Vagina (tissue), 2 donors: ENCODE measurements at regions not wholly inside any gene's neighbourhood (a gene's known extent, or its start where the extent isn't known, plus 50 kb on each side); places are given as distances from the start of the nearest gene placed in this dataset.

ENCODE experiments used
- DNase-seq, 2 donors: peaks; one replicate each; pipeline ENCODE4 v3.0.0-alpha.2; 2017; ENCODE audit errors: extremely low spot score in 2 of 2
- H3K27ac ChIP-seq: fragments of 200-600 bp; sonication (generic); one replicate; pipeline ENCODE4 v1.5.1; 2019
- H3K27me3 ChIP-seq: fragments of 200-600 bp; sonication (generic); one replicate; pipeline ENCODE4 v1.5.1; 2019
- H3K36me3 ChIP-seq, 2 donors: fragments of 200-600 bp; sonication (generic); one replicate each; pipeline ENCODE4 v1.5.1; 2017 to 2019
- H3K4me1 ChIP-seq: fragments of 200-600 bp; sonication (generic); one replicate; pipeline ENCODE4 v1.5.1; 2019
- H3K4me3 ChIP-seq, 2 donors: fragments of 200-600 bp; sonication (generic); 1 replicate in 1 of 2; 2 replicates in 1 of 2; pipeline ENCODE4 v1.5.1; 2016 to 2019
- H3K9me3 ChIP-seq: fragments of 200-600 bp; sonication (generic); one replicate; pipeline ENCODE4 v1.5.1; 2019
- POLR2A ChIP-seq, 2 donors: fragments of 450-650 bp; IDR thresholded peaks; one replicate each; pipeline ENCODE4 v1.6.1; 2017; ENCODE audit warnings: antibody characterized with exemption in 2 of 2, mild to moderate bottlenecking in 2 of 2, moderate library complexity in 2 of 2
- POLR2AphosphoS5 ChIP-seq, 2 donors: sonication (generic); formaldehyde crosslinking; IDR thresholded peaks; one replicate each; pipeline ENCODE4 v1.9.0; 2017; ENCODE audit warnings: antibody characterized with exemption in 2 of 2, mild to moderate bottlenecking in 2 of 2, low read depth in 1 of 2; ENCODE audit not compliant: insufficient read depth in 1 of 2
- intact Hi-C: fragments of 100-400 bp; cut with DNase I; formaldehyde crosslinking; loops from one replicate; pipeline ENCODE4 v1.15.1; 2023
- TF ChIP-seq, protein P1 (sequence below), 3 experiments: fragments of 450-650 bp in 2 of 3; fragments of 200-600 bp in 1 of 3; sonication (generic) in 1 of 3; IDR thresholded peaks; one replicate each; pipeline ENCODE4 v1.5.1; 2017 to 2019; ENCODE audit warnings: antibody characterized with exemption in 3 of 3, mild to moderate bottlenecking in 2 of 3, moderate library complexity in 2 of 3

DNA sequence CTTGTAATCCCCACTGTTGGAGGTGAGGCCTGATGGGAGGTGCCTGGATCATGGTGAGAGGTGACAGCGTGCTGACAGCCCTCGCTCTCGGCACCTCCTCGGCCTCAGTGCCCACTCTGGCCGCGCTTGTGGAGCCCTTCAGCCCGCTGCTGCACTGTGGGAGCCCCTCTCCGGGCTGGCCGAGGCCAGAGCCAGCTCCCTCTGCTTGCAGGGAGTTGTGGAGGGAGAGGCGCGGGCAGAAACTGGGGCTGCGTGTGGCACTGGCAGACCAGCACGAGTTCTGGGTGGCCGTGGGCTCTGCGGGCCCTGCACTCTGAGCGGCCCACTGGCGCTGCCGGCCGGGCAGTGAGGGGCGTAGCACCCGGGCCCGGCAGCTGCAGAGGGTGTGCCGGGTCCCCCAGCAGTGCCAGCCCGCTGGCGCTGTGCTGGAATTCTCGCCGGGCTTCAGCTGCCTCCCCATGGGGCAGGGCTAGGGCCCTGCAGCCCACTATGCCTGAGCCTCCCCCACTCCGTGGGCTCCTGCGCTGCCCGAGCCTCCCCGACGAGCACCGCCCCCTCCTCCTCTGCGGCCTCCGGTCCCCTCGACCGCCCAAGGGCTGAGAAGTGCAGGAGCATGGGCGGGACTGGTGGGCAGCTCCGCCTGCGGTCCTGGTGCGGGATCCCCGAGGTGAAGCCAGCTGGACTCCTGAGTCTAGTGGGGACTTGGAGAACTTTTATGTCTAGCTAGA, 197.1 kb downstream of the SPP2 start:
- H3K27ac ChIP-seq, result no peak overlapping the region
- H3K27me3 ChIP-seq, result no peaks in the 10 kb centered on the region
- H3K4me1 ChIP-seq, result peaks cover 20% of the 10 kb centered on the region
- no peaks in the 10 kb centered on the region for H3K9me3 ChIP-seq
- intact Hi-C loops, result no loop called here
- H3K36me3 ChIP-seq, result no peaks in the 10 kb centered on the region
- no peak for DNase-seq
- no peak overlapping the region for H3K4me3 ChIP-seq
- TF ChIP-seq, protein P1, sequence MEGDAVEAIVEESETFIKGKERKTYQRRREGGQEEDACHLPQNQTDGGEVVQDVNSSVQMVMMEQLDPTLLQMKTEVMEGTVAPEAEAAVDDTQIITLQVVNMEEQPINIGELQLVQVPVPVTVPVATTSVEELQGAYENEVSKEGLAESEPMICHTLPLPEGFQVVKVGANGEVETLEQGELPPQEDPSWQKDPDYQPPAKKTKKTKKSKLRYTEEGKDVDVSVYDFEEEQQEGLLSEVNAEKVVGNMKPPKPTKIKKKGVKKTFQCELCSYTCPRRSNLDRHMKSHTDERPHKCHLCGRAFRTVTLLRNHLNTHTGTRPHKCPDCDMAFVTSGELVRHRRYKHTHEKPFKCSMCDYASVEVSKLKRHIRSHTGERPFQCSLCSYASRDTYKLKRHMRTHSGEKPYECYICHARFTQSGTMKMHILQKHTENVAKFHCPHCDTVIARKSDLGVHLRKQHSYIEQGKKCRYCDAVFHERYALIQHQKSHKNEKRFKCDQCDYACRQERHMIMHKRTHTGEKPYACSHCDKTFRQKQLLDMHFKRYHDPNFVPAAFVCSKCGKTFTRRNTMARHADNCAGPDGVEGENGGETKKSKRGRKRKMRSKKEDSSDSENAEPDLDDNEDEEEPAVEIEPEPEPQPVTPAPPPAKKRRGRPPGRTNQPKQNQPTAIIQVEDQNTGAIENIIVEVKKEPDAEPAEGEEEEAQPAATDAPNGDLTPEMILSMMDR (IDR thresholded peaks at IDR 0.05), result no peak
- no peak for TF ChIP-seq POLR2AphosphoS5 (IDR thresholded peaks at IDR 0.05; ENCODE audit: insufficient read depth in 1 of 2, low read depth in 1 of 2)
- TF ChIP-seq POLR2A (IDR thresholded peaks at IDR 0.05), result no peak

DNA sequence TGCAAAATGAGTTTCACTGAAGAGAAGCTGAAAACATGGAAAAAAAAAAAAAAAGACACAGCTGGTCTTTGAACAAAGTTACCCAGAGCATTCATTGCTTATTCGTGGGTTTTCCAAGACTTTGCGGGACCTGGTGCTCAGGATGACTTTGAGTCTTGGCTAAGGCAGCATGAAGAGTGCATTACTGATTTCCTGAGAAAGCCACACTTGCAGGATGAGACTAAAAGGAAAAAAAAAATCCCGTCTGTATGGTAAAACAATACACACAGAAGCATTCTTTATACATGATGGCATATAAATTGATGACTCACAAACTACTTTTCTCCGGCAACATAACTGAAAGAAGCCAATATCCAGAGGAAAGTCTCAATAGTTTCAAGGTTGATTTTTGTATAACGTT, 195.4 kb downstream of the SPP2 start:
- Histone ChIP-seq H3K27ac (no peak overlapping the region), H3K27me3 (no peaks in the 10 kb centered on the region), H3K4me1 (peaks cover 7% of the 10 kb centered on the region), H3K36me3 (no peaks in the 10 kb centered on the region), H3K4me3 (no peak overlapping the region), H3K9me3 (no peaks in the 10 kb centered on the region)
- TF ChIP-seq POLR2A (IDR thresholded peaks at IDR 0.05) (no peak), POLR2AphosphoS5 (IDR thresholded peaks at IDR 0.05; ENCODE audit: insufficient read depth in 1 of 2, low read depth in 1 of 2) (no peak)
- TF ChIP-seq, protein P1 (IDR thresholded peaks at IDR 0.05), result no peak
- intact Hi-C loops, result no loop called here
- DNase-seq, result no peak

DNA sequence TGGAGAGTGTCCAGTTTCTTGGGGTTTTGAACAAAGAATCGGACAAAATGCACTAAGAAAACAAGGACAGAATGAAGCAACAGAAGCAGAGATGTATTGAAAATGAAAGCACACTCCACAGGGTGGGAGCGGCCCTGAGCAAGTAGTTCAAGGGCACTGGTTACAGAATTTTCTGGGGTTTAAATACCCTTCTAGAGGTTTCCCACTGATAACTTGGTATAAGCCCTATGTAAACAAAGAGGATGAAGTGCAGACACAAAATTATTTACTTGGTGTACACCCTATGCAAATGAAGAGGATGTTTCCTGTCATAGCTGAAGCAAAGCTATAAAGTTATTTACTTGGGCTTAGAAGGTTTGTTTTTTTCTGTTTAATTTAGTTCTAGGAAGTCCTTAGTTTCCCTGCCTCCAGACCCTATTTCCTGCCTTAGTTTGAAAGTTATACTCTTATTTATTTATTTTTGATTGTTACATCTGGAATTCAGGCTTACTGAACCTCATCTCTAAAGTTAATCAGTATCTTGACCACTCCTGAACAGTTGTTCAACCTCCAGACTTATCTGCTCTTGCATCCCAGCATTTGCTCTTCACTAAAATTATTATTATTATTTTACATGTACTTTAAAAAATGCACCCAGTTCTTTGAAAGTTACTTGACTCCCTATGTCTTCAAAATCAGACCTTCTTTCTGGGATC, 193.5 kb downstream of the SPP2 start:
- intact Hi-C loops, result no loop called here
- H3K27me3 ChIP-seq, result no peaks in the 10 kb centered on the region
- H3K4me3 ChIP-seq, result no peak overlapping the region
- TF ChIP-seq, protein P1 (IDR thresholded peaks at IDR 0.05), result no peak
- TF ChIP-seq POLR2AphosphoS5 (IDR thresholded peaks at IDR 0.05; ENCODE audit: insufficient read depth in 1 of 2, low read depth in 1 of 2), result no peak
- no peak overlapping the region for H3K27ac ChIP-seq
- H3K9me3 ChIP-seq, result no peaks in the 10 kb centered on the region
- no peaks in the 10 kb centered on the region for H3K4me1 ChIP-seq
- no peak for DNase-seq
- no peaks in the 10 kb centered on the region for H3K36me3 ChIP-seq

DNA sequence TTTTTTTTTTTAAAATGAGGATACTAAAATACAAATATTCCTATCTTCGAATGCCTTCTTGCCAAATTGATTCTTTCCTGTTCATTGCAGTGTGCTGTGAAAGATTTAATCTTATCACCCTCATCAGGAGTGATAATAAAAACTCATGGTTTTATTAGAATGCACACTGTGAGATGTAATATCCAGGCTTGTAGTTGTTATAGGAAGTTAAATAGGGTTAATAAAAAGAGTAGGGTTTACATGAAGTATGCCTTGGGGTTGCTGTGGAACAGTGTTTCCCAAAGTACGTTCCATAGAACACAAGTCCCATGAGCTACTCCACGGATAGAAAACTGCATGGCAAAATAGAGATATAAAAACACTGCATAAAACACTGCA, 191.9 kb downstream of the SPP2 start:
- H3K9me3 ChIP-seq, result no peaks in the 10 kb centered on the region
- H3K36me3 ChIP-seq, result no peaks in the 10 kb centered on the region
- no peak for DNase-seq
- no peaks in the 10 kb centered on the region for H3K4me1 ChIP-seq
- no peak overlapping the region for H3K4me3 ChIP-seq
- no peaks in the 10 kb centered on the region for H3K27me3 ChIP-seq
- intact Hi-C loops, result no loop called here
- no peak overlapping the region for H3K27ac ChIP-seq
- TF ChIP-seq POLR2A (IDR thresholded peaks at IDR 0.05) (no peak), POLR2AphosphoS5 (IDR thresholded peaks at IDR 0.05; ENCODE audit: insufficient read depth in 1 of 2, low read depth in 1 of 2) (no peak)

DNA sequence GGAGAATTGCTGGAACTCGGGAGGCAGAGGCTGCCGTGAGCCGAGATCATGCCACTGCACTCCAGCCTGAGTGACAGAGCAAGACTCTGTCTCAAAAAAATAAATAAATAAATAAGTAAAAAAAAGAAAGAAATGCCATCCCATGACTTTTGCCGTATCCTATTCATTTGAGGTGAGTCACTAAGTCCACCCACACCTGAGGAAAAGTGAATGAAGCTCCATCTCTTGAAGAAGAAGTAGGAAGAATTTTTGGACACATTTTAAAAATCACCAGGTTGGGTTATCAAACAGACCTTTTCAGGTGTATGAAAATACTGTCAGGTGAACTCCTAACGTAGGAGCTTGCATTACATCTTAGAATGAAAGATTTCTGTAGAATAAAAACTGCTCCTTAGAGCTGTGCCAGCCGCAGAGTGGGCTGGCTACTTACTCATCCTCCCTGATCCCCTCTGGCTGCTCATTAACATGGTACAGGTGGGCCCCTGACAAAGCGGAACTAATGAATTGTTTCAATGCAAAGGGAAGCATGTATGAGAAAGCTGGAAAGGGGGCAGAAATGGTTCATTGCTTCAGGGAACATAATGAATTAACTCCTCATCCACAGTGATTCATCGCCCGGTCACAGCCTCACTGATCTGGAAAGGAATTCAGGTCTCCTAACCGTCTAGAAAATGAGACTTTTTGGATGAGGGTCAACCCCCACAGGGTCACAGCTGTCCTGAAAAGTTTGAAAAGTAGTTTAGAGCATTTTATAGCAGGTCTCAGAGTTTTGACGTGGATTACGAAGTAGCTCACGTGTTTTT, 191.4 kb downstream of the SPP2 start:
- H3K4me3 ChIP-seq, result no peak overlapping the region
- no peak overlapping the region for H3K27ac ChIP-seq
- H3K9me3 ChIP-seq, result no peaks in the 10 kb centered on the region
- intact Hi-C loops, result no loop called here
- no peaks in the 10 kb centered on the region for H3K27me3 ChIP-seq
- no peaks in the 10 kb centered on the region for H3K36me3 ChIP-seq
- no peaks in the 10 kb centered on the region for H3K4me1 ChIP-seq
- no peak for TF ChIP-seq POLR2A (IDR thresholded peaks at IDR 0.05)
- no peak for TF ChIP-seq POLR2AphosphoS5 (IDR thresholded peaks at IDR 0.05; ENCODE audit: insufficient read depth in 1 of 2, low read depth in 1 of 2)
- TF ChIP-seq, protein P1 (IDR thresholded peaks at IDR 0.05), result no peak
- no peak for DNase-seq
